ENCODE measurements at regions not wholly inside any gene's neighbourhood (a gene's known extent, or its start where the extent isn't known, plus 50 kb on each side); places are given as distances from the start of the nearest gene placed in this dataset.

DNA sequence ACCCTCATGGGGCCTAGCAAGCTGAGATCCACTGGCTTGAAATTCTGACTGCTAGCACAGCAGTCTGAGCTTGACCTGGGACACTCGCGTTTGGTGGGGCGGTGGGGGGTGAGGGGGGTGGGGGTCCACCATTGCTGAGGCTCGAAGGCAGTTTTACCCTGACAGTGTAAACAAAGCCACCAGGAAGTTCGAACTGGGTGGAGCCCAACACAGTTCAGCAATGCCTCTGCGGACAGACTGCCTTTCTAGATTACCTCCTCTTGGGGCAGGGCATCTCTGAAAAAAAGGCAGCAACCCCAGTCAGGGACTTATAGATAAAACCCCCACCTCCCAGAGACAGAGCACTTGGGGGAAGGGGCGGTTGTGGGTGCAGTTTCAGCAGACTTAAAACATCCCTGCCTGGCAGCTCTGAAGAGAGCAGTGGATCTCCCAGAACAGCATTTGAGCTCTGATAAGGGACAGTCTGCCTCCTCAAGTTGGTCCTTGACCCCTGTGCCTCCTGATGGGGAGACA, 149.7 kb upstream of the TANK start:
- TF ChIP-seq, protein P1, sequence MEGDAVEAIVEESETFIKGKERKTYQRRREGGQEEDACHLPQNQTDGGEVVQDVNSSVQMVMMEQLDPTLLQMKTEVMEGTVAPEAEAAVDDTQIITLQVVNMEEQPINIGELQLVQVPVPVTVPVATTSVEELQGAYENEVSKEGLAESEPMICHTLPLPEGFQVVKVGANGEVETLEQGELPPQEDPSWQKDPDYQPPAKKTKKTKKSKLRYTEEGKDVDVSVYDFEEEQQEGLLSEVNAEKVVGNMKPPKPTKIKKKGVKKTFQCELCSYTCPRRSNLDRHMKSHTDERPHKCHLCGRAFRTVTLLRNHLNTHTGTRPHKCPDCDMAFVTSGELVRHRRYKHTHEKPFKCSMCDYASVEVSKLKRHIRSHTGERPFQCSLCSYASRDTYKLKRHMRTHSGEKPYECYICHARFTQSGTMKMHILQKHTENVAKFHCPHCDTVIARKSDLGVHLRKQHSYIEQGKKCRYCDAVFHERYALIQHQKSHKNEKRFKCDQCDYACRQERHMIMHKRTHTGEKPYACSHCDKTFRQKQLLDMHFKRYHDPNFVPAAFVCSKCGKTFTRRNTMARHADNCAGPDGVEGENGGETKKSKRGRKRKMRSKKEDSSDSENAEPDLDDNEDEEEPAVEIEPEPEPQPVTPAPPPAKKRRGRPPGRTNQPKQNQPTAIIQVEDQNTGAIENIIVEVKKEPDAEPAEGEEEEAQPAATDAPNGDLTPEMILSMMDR (conservative IDR thresholded peaks at IDR 0.05), result no peak
- TF ChIP-seq ZFX (IDR thresholded peaks at IDR 0.05), result no peak

Measured in C4-2B (cell line).